GM21576 (cell line): ENCODE measurements at regions not wholly inside any gene's neighbourhood (a gene's known extent, or its start where the extent isn't known, plus 50 kb on each side); places are given as distances from the start of the nearest gene placed in this dataset.
A peak's percentile ranks its signal among the peaks of the same experiment; 100 is the strongest.

Experiments used
- ATAC-seq: cut with Tn5 transposase; IDR thresholded peaks from one replicate; pipeline ENCODE4 v1.9.1; 2021; ENCODE audit warnings: mild to moderate bottlenecking, moderate library complexity; ENCODE audit not compliant: unreplicated experiment

DNA sequence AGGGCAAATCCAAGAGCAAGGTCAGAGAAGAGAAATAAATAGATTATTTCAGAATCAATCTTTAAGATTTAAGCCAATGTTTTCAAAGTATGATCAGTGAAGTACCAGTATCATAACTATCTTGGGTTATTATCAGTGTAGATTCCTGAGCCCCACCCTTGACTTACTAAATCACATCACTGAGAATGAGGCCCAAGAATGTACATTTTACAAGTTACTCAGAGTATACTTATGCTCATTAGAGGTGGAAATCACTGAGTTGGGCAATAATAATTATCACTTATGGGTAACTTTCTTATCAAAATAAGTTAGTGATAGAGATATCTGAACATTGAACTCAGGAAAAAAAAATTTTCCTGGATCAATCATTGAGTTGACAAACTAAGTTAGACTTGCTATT is 121.6 kb upstream of the NOCT start:
- ATAC-seq, result no peak

DNA sequence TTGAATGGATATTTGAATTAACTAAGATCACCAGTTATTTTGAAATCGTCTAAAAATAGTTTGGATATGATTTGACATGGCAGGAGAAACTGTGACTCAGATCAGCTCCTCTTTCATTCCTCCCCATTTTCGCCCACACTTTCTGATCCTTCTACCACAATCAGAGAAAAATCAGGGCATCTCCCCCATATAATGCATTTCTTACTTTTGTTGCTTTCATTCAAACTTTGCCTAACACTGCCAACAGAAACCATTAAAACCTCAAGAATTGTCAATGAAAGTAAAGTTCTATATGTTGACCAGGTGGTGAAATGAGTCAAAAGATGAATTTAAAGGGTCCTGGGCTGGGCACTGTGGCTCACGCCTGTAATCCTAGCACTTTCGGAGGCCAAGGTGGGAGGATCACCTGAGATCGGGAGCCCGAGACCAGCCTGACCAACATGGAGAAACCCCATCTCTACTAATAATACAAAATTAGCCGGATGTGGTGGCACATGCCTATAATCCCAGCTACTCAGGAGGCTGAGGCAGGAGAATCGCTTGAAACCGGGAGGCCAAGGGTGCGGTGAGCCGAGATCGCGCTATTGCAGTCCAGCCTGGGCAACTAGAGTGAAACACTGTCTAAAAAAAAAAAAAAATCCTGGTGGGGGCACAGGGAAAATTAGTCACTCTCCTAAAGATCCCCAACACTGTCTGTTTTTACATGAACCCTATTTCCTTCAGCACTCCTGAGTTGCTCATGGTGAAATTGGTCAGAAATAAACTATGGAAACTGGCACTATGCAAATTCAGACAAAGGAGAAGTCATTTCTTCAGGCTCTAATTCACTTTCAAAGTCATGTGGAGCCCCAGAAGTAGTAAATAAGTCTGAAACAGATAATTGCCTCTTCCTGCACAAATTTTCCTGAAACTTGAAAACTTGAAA is 122.8 kb upstream of the NOCT start:
- ATAC-seq, result peak; percentile 54

DNA sequence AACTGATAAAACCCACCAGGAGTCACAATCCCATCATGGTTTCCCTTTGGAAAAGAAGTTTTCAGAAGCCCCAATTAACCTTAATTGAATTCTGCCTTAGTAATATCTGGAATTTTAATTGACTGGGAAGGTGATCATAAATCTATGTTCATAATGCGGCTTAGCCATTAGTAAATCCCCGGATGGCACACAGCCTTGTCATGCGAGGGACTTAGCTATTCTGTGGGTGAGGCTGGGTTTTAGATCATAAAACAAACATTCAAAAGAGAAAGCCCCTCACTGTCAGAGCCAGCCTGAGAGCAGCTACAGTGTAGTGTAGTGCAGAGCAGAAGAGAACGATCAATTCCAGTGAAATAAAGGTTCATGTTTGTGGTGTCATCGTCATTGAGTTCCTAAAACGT is 124.0 kb upstream of the NOCT start:
- no peak for ATAC-seq

DNA sequence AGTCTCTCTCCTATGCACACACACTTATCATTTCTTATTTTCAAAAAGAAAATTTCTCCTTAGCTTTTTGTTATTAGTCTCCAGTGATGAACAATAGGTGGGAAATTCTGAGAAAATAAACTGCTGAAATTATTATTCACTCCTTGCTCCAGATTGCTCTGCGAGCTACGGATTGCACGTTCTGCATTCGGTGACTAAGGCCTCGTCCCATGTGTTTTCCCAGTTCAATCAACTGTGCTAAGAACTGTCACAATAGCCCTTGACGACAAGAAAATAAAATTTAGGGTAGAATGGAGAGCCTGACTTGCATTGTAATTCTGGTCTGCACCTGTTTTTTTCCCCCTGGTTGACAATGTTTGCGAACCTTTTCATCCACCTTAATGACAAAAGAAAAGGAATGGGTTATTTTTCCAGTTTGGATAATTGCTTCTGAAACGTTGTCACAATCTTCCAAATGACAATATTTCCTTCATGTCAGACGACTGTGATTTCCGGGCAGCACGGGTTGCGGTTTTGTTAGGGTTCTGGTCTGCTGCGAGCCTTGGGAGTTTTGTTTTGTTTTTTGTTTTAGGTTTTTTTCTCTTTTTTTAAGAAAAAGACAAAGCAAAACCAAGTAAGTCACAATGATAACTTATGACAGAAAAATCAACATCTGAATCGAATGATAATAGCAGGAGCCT is 124.5 kb upstream of the NOCT start:
- no peak for ATAC-seq

DNA sequence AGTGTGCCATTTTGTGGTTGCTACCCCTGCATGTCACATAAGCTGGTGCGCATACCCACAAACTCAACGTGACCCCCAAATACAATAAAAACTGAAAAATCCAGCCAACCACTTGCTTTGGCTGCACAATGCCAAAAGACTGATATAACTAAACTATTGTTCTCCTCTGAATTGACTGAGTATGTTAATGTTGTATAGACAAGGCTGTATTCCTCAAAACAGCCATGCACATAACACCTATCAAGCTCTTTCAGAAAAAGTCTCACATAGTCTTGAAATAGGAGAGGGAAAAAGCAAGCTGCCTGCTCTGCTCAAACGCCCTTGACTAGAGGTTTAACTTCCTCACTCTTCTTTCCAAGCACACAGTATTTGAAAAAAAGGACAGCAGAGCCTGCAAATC is 126.4 kb upstream of the NOCT start:
- ATAC-seq, result no peak

DNA sequence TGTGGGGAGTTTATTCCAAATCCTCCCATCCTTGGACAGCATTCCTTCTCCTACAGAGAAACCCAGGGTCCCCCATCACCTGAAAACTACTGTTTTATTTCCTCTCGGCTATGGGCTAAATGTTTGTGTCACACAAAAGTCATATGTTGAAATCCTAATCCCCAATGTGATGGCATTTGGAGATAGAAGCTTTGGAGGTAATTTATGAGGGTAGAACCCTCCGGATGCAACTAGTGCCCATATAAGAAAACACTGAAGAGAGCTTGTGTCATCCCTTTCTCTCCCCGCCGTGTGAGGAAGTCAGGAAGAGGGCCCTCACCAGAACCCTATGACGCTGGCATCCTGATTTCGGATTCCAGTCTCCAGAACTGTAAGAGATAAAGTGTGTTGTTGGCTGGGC is 127.8 kb upstream of the NOCT start:
- ATAC-seq, result no peak

DNA sequence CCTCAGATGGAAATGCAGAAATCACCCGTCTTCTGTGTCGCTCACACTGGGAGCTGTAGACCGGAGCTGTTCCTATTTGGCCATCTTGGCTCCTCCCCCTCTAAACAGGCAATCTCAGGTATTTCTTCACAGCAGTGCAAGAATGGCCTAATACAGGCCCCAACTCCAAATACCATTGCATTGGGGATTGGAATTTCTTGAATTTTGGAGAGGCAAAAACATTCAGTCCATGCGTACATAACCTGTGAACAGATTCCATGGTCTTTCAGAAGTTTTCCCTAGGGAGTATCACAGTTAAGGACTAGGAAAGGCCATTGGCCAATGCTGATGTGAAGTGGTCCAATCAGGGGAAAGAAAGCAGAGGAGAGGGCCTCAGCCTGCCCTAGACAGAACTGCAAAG is 128.2 kb upstream of the NOCT start:
- ATAC-seq, result no peak

DNA sequence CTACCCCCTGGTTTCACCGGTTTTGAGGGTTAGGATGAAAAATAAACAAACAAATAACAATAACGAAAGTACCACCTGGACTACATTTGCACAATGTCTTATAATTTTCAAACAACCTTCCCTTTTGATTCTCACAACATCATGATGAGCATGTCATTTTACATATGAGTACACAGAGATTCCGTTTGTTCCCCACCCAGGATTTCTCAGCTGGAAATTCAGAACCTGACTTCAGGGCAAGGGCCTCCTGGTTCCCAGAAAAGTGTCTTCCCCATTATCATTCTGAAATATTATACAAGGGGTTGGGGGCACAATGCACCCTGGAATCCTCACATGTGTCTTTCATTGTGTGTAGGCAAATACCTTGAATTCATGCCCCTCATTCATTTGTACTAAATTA is 135.8 kb upstream of the NOCT start:
- no peak for ATAC-seq

DNA sequence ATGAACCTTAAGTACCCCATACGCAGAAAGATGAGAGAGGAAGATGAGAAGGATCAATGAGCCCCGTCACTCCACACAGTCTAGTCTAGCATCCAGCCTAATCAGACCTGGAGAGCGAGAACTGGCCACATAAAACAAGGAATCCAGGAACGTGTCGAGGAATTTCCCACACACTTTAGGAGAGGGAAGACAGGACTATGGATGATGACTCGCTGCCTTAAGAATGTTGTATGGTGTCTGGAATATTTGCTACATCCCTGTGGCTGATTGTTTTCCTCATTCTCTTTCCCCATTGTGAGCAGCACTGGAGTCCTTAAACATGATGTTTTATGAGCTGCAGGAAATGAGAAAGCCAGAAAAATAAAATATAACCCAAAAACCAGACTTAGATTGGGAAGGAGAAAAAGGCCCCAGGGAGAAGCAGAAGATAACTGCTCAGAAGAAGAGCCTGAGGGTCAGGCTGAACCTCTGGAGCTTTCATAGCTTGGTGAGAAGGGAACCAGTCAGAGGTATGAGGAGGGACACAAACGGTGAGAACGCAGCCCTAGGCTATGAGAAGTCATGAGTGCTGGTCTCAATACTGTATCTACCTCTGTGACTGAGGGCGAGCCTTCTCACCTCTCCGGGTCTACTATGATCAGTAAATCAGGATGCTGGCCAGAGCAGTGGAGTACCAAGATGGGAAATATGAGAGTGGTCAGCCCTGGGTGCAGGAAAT is 139.5 kb upstream of the NOCT start:
- no peak for ATAC-seq

DNA sequence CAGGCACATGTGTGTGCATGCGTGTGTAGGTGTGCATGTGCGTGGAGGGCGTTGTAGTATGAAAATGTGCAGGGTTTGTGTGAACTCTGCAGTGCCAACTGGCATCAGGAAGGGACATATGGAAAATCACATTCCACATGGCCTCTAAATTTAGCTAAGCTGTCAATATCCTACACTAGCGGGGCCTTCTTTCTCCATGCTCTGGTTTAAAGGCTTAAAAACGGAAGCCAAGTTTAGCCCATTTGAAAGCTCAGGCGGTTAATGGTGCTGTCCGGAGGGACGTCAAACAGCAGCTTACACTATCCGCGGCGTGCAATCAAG is 144.1 kb upstream of the NOCT start:
- no peak for ATAC-seq

DNA sequence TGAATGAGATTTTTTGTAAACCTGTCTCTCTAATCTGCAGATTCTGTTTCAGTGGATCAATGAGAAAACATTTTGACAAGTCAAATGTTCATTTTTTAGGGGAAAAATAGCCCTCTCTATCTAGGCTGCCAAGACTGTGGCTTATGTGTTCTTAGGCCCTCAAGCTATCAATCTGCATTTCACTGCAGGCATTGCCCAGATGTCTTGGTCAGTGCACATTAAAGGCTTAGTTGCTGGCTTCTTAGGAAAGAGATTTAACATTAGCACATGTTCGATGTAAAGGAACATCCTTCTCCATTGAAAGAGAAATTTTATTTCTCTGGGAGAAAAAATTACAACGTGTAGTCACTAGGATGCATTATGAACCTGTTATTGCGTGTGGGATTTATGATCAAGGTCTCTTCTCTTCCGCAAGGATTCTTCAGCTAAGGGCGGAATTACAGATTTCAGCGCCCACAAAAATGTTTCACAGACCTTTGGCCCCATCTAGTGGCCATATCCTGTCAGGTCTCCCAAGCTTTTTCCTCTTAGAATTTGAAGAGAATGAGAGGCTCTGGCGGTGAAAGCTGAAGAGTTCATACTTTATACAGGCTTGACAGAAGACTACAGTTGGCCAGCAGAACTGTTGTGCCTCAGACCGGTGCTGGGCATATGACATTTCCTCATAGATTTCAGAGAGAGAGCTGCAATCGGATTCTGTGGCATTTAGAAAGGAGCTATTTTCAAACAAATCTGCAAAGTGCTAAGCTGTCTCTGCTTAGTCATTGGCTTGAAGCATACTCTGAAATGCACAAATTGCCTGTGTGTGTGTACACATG is 144.6 kb upstream of the NOCT start:
- peak; percentile 81 for ATAC-seq

DNA sequence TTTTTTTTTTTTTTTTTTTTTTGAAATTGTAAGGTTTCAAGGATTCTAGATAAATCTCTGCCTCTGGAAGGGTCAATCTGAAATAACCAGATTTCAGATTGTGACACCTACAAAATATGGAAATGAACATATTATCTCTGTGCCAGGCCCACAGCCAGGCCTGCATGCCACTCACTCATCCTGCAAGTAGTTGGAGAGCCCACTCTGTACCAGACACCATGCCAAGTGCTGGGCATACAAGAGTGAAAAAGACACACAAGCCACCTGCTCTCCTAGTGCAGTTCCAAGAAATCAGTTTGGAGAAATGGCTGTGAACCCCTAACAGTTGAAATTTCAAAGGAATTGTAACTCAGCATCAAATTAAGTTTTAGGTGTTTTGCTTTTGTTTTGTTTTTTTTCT is 145.9 kb upstream of the NOCT start:
- ATAC-seq, result no peak

DNA sequence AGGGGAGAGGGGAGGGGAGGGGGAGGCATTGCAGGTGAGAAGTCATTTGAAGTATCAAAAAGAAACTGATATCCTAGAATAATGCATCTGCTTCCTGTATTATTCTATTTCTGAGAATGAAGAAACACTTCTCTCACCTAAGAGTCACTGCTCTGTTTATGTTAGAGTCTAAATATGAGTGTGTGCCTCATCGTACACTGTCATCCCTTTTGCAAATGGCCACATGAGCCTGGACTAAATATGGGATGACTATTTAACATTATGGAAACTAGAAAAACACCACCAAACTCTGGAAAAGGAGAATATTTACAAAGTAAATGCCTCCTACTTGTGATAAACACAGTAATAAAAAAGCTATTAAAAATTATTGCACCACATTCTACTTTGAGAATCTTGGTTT is 146.4 kb upstream of the NOCT start:
- no peak for ATAC-seq

DNA sequence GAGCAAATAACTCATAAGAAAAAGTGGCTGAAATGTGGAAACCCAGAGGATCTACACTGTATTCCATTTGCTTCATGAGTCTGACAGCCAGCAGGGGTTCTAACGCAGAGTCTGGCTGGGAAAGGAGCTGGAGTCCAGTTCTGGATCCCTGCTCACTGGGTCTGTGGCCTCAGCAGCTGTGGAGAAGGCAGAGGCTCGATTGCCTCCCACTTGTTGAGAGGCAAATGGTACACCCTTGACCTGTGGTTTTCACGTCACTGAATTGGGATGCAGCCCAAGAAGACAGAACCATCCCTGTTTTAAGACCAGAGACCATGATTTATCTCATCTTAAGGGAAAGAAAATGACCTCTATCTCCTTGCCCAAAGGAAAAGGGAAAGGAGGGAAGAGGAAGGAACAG is 147.0 kb upstream of the NOCT start:
- no peak for ATAC-seq

DNA sequence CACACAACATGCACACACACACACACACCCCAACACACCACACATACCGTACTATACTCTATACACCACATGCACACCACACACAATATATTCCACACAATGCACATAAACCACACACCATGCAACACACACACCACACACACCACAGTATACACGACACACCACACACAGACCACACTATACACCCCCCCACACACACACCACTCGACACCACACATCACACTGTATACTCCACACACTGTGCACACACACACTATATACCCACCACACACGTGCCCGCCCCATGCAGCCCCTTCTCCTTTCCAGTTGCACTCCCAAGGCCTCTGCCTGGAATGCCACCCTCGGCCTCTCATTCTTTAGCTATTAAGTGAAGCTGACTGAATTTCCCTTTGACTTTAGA is 148.2 kb upstream of the NOCT start:
- ATAC-seq, result no peak

DNA sequence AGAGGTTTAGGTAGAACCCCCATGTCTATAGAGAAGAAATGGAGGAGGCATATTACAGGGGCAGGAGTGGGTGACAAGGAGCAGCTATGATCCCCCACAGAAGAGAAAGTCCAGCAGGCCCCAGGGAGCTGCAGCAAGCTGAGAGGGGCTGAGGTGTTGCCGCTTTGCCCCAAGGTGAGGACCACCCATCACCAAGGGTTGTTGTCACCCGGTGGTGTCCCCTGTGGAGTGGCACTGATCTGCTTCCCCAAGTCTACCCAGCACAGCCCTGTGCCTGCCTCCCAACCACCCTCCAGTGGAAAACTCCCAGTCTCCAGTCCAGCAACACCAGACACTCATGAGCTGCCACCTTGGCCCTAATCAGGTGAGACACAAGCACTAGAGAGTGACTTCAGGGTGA is 149.3 kb upstream of the NOCT start:
- ATAC-seq, result no peak

DNA sequence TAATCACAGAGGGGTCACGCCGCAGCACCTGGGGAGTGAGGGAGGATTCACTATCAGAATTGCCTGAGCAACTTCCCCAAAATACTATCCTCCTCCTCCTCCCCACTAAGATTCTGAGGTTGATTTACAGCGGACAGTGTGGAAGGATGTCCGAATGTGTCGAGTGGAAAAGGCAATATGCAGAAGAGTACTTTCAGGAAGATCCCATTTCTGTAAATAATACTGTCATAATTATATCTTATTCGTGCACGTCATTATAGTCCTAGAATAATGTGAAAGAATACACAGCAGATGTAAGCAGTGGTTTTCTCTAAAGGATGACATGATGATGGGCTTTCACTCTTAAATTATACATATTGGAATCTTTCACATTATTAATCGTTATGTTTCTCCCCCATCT is 149.8 kb upstream of the NOCT start:
- ATAC-seq, result no peak

DNA sequence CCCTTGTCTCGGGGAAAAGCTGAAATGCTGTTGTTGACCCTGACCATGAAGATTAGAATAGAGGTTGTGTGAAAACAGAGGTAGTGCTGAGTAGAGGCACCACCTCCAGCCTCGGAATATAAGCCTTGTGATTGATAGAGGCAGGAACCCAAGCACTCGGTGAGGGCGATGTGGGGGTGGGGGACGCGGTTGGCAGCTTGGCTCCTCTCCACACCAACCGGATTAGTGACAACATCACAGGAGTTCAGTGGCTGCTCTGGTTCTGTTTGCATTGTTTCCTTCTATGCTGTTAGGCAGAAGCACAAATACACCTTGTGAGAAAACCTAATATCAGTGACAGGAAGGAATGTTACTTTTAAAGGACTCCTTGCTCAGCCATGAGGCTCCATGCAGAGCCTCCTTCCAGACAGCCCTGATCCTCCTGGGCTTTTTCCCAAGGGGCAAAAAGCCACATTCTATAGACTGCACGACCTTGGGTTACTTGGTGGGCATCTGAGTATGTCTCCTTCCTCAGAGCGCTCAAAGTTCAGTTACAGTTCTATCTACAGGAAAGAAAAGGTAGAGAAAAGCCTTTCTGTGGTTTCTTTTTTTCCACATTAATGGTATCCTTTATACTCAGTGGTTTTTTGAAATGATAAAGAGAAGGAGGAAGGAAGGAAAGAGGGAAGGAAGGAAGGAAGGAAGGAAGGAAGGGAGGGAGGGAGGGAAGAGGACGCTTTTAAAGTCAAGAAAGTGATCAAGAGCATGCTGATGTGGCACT is 150.4 kb upstream of the NOCT start:
- no peak for ATAC-seq

DNA sequence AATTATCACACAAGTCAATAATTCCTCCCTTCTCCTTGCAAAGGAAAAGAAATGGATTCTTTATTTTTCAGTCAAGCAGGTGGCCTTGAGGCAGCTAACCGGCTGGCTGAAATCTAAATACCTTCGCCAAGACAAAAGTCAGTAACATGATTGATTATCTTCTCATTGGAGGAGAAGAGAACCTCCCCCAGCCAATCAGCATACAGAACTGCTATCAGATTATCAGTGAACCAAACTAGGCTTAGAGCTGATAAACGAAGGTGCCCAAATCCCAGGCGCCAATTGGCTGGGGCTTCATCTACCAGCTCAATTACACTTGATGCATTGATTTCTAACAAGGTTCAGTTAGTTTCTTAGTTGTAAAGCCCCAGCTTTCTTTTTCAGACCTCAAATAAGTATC is 152.4 kb upstream of the NOCT start:
- ATAC-seq, result no peak

DNA sequence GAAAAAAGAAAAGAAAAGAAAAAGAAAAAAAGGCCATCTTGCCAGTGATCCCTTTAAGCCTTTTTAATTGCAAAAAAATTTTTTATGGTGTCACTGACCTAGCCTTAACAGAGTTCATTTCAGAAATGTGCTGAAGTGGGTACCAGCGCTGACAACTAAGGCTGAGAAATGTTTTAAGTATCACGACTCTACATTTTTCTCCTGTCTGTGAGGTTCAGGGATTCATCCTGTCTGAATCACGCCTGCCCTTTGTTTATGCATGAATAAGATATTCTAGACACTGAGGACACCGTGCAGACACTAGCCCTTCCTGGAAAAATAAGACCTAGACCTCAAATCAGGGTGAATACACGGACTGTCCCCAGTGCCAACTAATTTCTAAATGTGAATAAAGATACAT is 154.4 kb upstream of the NOCT start:
- ATAC-seq, result no peak
